ENCODE measurements at regions not wholly inside any gene's neighbourhood (a gene's known extent, or its start where the extent isn't known, plus 50 kb on each side); places are given as distances from the start of the nearest gene placed in this dataset.

DNA sequence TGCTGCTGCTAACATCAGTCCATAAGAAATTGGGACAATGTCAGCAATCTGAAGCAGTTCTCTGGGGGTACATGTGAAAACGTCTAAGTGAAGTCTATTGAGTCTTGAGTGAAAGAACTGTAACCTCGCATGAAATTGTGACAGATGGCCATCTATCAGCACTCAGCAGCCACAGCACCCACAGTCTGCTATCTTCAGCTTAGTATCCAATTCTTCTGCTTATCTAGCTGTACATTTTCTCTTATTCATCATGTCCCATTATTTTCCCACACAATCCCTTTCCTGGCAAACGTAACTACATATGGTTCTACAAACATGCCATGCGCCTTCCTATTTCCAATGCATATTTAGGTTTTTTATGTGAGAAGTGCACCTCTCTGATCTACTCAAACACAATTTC is 629.7 kb downstream of the NTRK3 start:
- TF ChIP-seq, protein P1, sequence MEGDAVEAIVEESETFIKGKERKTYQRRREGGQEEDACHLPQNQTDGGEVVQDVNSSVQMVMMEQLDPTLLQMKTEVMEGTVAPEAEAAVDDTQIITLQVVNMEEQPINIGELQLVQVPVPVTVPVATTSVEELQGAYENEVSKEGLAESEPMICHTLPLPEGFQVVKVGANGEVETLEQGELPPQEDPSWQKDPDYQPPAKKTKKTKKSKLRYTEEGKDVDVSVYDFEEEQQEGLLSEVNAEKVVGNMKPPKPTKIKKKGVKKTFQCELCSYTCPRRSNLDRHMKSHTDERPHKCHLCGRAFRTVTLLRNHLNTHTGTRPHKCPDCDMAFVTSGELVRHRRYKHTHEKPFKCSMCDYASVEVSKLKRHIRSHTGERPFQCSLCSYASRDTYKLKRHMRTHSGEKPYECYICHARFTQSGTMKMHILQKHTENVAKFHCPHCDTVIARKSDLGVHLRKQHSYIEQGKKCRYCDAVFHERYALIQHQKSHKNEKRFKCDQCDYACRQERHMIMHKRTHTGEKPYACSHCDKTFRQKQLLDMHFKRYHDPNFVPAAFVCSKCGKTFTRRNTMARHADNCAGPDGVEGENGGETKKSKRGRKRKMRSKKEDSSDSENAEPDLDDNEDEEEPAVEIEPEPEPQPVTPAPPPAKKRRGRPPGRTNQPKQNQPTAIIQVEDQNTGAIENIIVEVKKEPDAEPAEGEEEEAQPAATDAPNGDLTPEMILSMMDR (IDR thresholded peaks at IDR 0.05) = no peak
- TF ChIP-seq POLR2A (IDR thresholded peaks at IDR 0.05) = no peak

Measured in body of pancreas (tissue), 4 donors.